NCI-H2107 treated with DMSO at 0.1 percent for 48 hours (cell line): ENCODE measurements at regions not wholly inside any gene's neighbourhood (a gene's known extent, or its start where the extent isn't known, plus 50 kb on each side); places are given as distances from the start of the nearest gene placed in this dataset.
"Not testable (repeated sequence)": the region's sequence is repeated elsewhere in the genome, so short reads cannot be mapped to it uniquely, and the experiment has no call there.

Experiments
- DNase-seq: peaks from one replicate; lab custom pipeline; 2025; ENCODE audit not compliant: unreplicated experiment; lab: John Stamatoyannopoulos, UW

- DNase-seq, result no peak
Measured at GRCh38 chr2:5561006-5561405, 131.2 kb upstream of the SOX11 start.

GRCh38 chr2:5562426-5562825 is 129.8 kb upstream of the SOX11 start:
- no peak for DNase-seq

- DNase-seq, result no peak
Measured at GRCh38 chr2:5562865-5563264, 129.3 kb upstream of the SOX11 start.

GRCh38 chr2:5563411-5563810 is 128.8 kb upstream of the SOX11 start:
- no peak for DNase-seq

GRCh38 chr2:5569256-5569655 is 122.9 kb upstream of the SOX11 start:
- DNase-seq, result no peak

- DNase-seq, result no peak
Measured at GRCh38 chr2:5576015-5576414, 116.2 kb upstream of the SOX11 start.

- DNase-seq, result no peak
Measured at GRCh38 chr2:5587766-5588165, 104.4 kb upstream of the SOX11 start.

- DNase-seq, result no peak
Measured at GRCh38 chr2:5588601-5589000, 103.6 kb upstream of the SOX11 start.

GRCh38 chr2:5589183-5589582 is 103.0 kb upstream of the SOX11 start:
- no peak for DNase-seq

GRCh38 chr2:5590886-5591285 is 101.3 kb upstream of the SOX11 start:
- no peak for DNase-seq

GRCh38 chr2:5592916-5593315 is 99.3 kb upstream of the SOX11 start:
- no peak for DNase-seq

- DNase-seq, result peak; percentile 13
Measured at GRCh38 chr2:5594249-5594695, 97.9 kb upstream of the SOX11 start.

- DNase-seq, result no peak
Measured at GRCh38 chr2:5596868-5597267, 95.3 kb upstream of the SOX11 start.

- DNase-seq, result no peak
Measured at GRCh38 chr2:5598156-5598555, 94.0 kb upstream of the SOX11 start.

GRCh38 chr2:5609201-5609600 is 83.0 kb upstream of the SOX11 start:
- no peak for DNase-seq

GRCh38 chr2:5612666-5613065 is 79.5 kb upstream of the SOX11 start:
- DNase-seq, result no peak

GRCh38 chr2:5616019-5616418 is 76.2 kb upstream of the SOX11 start:
- DNase-seq, result no peak

GRCh38 chr2:5617358-5617757 is 74.8 kb upstream of the SOX11 start:
- no peak for DNase-seq

- DNase-seq, result no peak
Measured at GRCh38 chr2:5617796-5618195, 74.4 kb upstream of the SOX11 start.

GRCh38 chr2:5618271-5618670 is 73.9 kb upstream of the SOX11 start:
- no peak for DNase-seq

- not testable (repeated sequence) for DNase-seq
Measured at GRCh38 chr2:5625556-5626065, 66.6 kb upstream of the SOX11 start.

- DNase-seq, result not testable (repeated sequence)
Measured at GRCh38 chr2:5628484-5628883, 63.7 kb upstream of the SOX11 start.

- not testable (repeated sequence) for DNase-seq
Measured at GRCh38 chr2:5629510-5629909, 62.7 kb upstream of the SOX11 start.

GRCh38 chr2:5637051-5637450 is 55.1 kb upstream of the SOX11 start:
- DNase-seq, result not testable (repeated sequence)
